IMR-90 (cell line): ENCODE measurements at regions not wholly inside any gene's neighbourhood (a gene's known extent, or its start where the extent isn't known, plus 50 kb on each side); places are given as distances from the start of the nearest gene placed in this dataset.

Experiments
- CTCF ChIP-seq: conservative IDR thresholded peaks from 2 replicates; pipeline ENCODE4 v1.5.1; 2012; ENCODE audit warnings: mild to moderate bottlenecking, low read depth, low read length, improper control_type of control experiment
- MAFK ChIP-seq: IDR thresholded peaks from 2 replicates; pipeline ENCODE4 v1.6.1; 2012; ENCODE audit warnings: low read depth, low read length, improper control_type of control experiment
- MAZ ChIP-seq: IDR thresholded peaks from 2 replicates; pipeline ENCODE4 v1.6.1; 2012; ENCODE audit warnings: low read depth, mild to moderate bottlenecking, low read length, improper control_type of control experiment, moderate library complexity, borderline replicate concordance
- MXI1 ChIP-seq: IDR thresholded peaks from 2 replicates; pipeline ENCODE4 v1.6.1; 2012; ENCODE audit warnings: low read depth, mild to moderate bottlenecking, low read length, moderate library complexity, borderline replicate concordance
- POLR2A ChIP-seq: IDR thresholded peaks from 2 replicates; pipeline ENCODE4 v1.6.1; 2012; ENCODE audit warnings: mild to moderate bottlenecking, low read depth, low read length
- TF ChIP-seq, protein P1 (sequence below): fragments of 150-350 bp; IDR thresholded peaks from 2 replicates; pipeline ENCODE4 v1.6.1; 2016; ENCODE audit warnings: low read depth, mild to moderate bottlenecking, low read length, moderate library complexity, borderline replicate concordance

GRCh38 chr6:21331235-21331634 lies 262.3 kb upstream of the SOX4 start:
- no peak for TF ChIP-seq CTCF
- no peak for TF ChIP-seq MAFK
- no peak for TF ChIP-seq MAZ
- no peak for TF ChIP-seq POLR2A
- TF ChIP-seq MXI1 = no peak
- TF ChIP-seq, protein P1, sequence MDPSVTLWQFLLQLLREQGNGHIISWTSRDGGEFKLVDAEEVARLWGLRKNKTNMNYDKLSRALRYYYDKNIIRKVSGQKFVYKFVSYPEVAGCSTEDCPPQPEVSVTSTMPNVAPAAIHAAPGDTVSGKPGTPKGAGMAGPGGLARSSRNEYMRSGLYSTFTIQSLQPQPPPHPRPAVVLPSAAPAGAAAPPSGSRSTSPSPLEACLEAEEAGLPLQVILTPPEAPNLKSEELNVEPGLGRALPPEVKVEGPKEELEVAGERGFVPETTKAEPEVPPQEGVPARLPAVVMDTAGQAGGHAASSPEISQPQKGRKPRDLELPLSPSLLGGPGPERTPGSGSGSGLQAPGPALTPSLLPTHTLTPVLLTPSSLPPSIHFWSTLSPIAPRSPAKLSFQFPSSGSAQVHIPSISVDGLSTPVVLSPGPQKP = no peak
